ENCODE measurements at regions not wholly inside any gene's neighbourhood (a gene's known extent, or its start where the extent isn't known, plus 50 kb on each side); places are given as distances from the start of the nearest gene placed in this dataset. TPM values are rescaled to one million over a fixed set of nuclear protein-coding genes. Genes with fewer than 3 reads are reported as not detected.

Small RNA genes in the stretch of these regions (small RNA-seq; reads per million reads assigned to genes)
- gene RN7SL727P, result not detected
